SK-N-MC (cell line): ENCODE measurements at regions not wholly inside any gene's neighbourhood (a gene's known extent, or its start where the extent isn't known, plus 50 kb on each side); places are given as distances from the start of the nearest gene placed in this dataset.

Experiments
- DNase-seq: peaks from one replicate; pipeline ENCODE4 v3.0.0-alpha.2; 2011; ENCODE audit warnings: low read depth, low spot score
- H3K27ac ChIP-seq: fragments of 200-600 bp; sonication (generic); 2 replicates; pipeline ENCODE4 v1.5.1; 2016; ENCODE audit warnings: mixed run types
- H3K36me3 ChIP-seq: fragments of 200-600 bp; sonication (generic); 2 replicates; pipeline ENCODE4 v1.6.1; 2017; ENCODE audit warnings: antibody characterized with exemption, low read length, mixed read lengths; ENCODE audit not compliant: insufficient read depth
- H3K4me3 ChIP-seq: fragments of 200-600 bp; sonication (generic); 2 replicates; pipeline ENCODE4 v1.5.1; 2016
- H3K9ac ChIP-seq: fragments of 200-600 bp; sonication (generic); 2 replicates; pipeline ENCODE4 v1.8.0; 2017; ENCODE audit warnings: mixed run types, mixed read lengths; ENCODE audit not compliant: insufficient read length
- H3K9me3 ChIP-seq: fragments of 200-600 bp; sonication (generic); 2 replicates; pipeline ENCODE4 v1.6.1; 2017; ENCODE audit warnings: low read depth, mild to moderate bottlenecking, antibody characterized with exemption, low read length, moderate library complexity, mixed read lengths
- EZH2 ChIP-seq: fragments of 200-600 bp; sonication (generic); IDR thresholded peaks from one replicate; pipeline ENCODE4 v1.6.1; 2017; ENCODE audit warnings: antibody characterized with exemption
- FOXP2 ChIP-seq: optimal IDR thresholded peaks from 2 replicates; pipeline ENCODE3; 2011; ENCODE audit warnings: mild to moderate bottlenecking, moderate library complexity; ENCODE audit not compliant: insufficient read depth; ENCODE audit errors: extremely low read length, control extremely low read depth
- POLR2AphosphoS5 ChIP-seq: IDR thresholded peaks from 2 replicates; pipeline ENCODE4 v1.6.1; 2012; ENCODE audit warnings: mild to moderate bottlenecking, low read depth, low read length, borderline replicate concordance

DNA sequence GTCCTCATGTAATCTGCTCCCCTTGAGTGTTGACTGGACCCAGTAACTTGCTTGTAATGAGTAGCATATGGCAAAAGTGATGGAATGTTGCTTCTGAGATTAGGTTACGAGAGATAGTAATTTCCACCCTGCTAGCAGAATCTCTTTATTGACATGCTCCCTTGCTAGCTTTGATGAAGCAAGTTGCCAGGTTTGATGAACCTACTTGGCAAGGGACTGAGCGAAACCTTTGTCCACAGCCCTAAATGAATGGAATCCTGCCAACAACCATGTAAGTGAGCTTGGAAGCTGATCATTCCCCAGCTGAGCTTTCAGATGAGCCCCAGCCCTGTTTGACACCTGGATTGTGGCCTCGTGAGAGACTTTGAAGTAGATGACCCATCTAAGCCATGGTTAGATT lies 120.8 kb upstream of the PLXNC1 start:
- no peak for DNase-seq
- Histone ChIP-seq H3K36me3 (no peaks in the 10 kb centered on the region), H3K9ac (no peak overlapping the region), H3K9me3 (no peaks in the 10 kb centered on the region; the same call in 1 of the 2 replicates), H3K27ac (no peak overlapping the region), H3K4me3 (no peak overlapping the region)
- TF ChIP-seq FOXP2 (no peak), POLR2AphosphoS5 (no peak), EZH2 (no peak)

DNA sequence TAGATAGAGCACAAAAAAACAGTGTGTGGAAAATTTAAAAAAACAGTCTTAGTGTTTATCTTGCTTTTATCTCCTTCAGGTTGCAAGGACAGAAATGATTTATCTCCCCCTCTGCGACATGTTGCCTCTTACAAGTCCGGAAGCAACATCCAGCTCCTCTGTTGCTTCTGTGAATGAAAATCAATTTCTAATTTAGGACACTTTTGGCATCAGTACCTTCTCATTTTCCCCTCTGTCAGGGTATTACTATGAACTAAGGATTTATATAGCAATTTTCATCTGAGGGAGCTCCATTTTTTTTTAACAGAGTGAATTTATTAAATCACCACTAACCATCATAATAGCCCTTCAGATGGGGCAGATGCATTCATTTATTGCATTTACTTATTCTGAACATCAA lies 116.6 kb upstream of the PLXNC1 start:
- TF ChIP-seq POLR2AphosphoS5, result no peak
- TF ChIP-seq EZH2, result no peak
- no peak for TF ChIP-seq FOXP2
- Histone ChIP-seq H3K9me3 (no peaks in the 10 kb centered on the region; the same call in 1 of the 2 replicates), H3K9ac (no peak overlapping the region), H3K27ac (peak overlapping the region; percentile 48; the same call in 1 of the 2 replicates), H3K4me3 (no peak overlapping the region), H3K36me3 (no peaks in the 10 kb centered on the region)
- DNase-seq, result no peak

DNA sequence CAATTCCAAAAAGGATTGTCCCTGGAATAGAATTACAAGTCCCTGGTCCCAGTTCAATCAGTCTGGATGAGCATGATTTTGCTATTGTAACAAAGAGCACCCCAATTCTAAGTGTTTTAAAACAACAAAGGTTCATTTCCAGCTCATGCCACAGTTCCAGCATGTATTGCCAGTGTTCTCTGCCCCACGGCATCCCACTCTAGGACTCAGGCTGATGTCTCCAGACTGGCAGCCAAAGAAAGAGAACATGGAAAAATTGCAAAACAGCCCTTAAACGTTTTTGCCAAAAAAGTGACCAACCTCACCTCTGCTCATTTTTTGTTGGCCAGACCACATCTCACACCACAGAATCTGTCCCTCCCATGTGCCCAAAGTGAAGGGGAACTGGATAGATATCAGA lies 116.0 kb upstream of the PLXNC1 start:
- no peaks in the 10 kb centered on the region; the same call in 1 of the 2 replicates for H3K9me3 ChIP-seq
- no peak overlapping the region for H3K4me3 ChIP-seq
- no peaks in the 10 kb centered on the region for H3K36me3 ChIP-seq
- TF ChIP-seq FOXP2 (no peak), EZH2 (no peak), POLR2AphosphoS5 (no peak)
- no peak overlapping the region for H3K9ac ChIP-seq
- no peak overlapping the region for H3K27ac ChIP-seq
- DNase-seq, result no peak

DNA sequence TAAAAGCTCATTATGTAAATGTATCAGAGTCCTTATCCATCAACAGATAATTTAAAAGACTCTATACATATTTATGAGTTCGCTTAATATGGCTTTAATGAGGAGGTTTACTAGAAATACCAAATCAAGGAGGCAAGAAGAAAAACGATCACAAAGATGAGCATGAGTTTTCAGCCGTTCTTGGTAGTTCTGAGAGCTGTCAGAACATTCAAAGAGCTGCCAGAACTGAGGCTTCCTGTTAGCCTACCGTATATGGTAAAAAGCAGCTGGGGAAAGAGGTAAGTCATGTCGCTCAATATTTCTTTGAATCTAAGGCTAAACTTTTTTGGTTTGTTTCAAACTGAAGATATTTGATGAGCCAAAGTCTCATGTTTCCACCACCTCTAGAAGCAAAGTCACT lies 115.3 kb upstream of the PLXNC1 start:
- H3K9ac ChIP-seq, result no peak overlapping the region
- H3K27ac ChIP-seq, result peak overlapping the region; percentile 65
- no peak for DNase-seq
- no peaks in the 10 kb centered on the region; the same call in 1 of the 2 replicates for H3K9me3 ChIP-seq
- TF ChIP-seq FOXP2, result no peak
- no peak for TF ChIP-seq EZH2
- no peak for TF ChIP-seq POLR2AphosphoS5
- H3K4me3 ChIP-seq, result peak overlapping the region; percentile 59
- no peaks in the 10 kb centered on the region for H3K36me3 ChIP-seq

DNA sequence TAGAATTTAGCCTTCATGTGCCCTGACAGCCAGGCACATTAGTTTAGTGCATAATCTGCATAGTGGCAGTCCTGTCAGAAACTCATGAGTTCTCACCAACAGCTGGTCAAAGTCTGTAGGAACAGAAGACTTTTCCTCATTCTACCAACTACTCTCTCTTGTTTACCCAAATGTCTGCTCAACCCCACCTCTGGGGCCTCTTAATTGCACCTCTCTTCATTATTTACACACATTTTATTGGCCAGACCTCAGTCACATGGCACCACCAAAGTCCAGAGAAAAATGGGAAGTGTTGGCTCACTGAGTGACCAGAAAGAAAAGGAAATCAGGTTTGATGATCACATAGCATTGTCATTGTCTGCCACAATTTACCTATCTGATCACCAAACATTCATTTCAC lies 114.6 kb upstream of the PLXNC1 start:
- Histone ChIP-seq H3K27ac (peak overlapping the region; percentile 65; the same call in 1 of the 2 replicates), H3K9ac (no peak overlapping the region)
- no peak for DNase-seq

DNA sequence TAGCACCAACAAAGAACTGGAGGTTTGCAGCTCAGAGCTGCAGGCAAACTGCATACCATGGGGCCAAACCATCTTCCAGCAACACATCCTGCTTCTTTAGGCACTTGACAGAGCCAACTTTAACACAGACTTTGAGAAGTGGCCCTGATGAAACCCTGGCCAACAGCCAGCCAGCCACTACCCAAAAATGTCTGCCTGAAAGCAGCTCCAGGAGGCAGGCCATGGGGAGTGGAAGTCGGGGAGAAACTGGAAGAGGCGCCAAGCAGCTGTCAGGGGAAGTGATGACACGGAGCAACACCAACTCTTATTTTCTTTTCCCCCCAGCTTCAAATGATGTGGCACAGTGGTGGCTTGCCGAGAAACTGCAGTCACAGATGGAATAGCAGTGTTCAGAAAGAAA lies 110.9 kb upstream of the PLXNC1 start:
- Histone ChIP-seq H3K9me3 (no peaks in the 10 kb centered on the region; the same call in 1 of the 2 replicates), H3K9ac (no peak overlapping the region), H3K36me3 (no peaks in the 10 kb centered on the region), H3K27ac (no peak overlapping the region), H3K4me3 (no peak overlapping the region)
- no peak for DNase-seq
- no peak for TF ChIP-seq EZH2
- no peak for TF ChIP-seq POLR2AphosphoS5
- TF ChIP-seq FOXP2, result no peak

More for the DNA sequence above, 114.6 kb upstream of the PLXNC1 start:
- Histone ChIP-seq H3K36me3 (no peaks in the 10 kb centered on the region), H3K9me3 (no peaks in the 10 kb centered on the region; the same call in 1 of the 2 replicates), H3K4me3 (peak overlapping the region; percentile 59)
- no peak for TF ChIP-seq POLR2AphosphoS5
- no peak for TF ChIP-seq FOXP2
- no peak for TF ChIP-seq EZH2

DNA sequence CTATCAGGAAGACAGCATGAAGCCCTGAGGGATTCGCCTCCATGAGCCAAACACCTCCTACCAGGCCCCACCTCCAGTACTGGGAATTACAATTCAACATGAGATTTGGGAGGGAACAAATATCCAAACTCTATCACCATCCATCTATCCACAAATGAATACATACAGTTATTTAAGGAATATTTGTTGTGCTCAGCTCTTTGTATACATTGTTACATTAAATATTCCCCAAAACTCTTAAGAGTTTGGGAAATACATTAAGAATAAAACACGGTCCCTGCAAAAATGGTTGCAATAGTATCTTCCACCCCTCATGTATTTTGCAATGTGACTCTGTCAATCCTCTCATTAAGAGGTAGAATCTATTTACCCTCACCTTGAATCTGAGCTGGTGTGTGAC lies 109.8 kb upstream of the PLXNC1 start:
- Histone ChIP-seq H3K9me3 (no peaks in the 10 kb centered on the region; the same call in 1 of the 2 replicates), H3K36me3 (no peaks in the 10 kb centered on the region), H3K4me3 (no peak overlapping the region), H3K27ac (no peak overlapping the region), H3K9ac (no peak overlapping the region)
- DNase-seq, result no peak
- TF ChIP-seq FOXP2 (no peak), POLR2AphosphoS5 (no peak), EZH2 (no peak)

DNA sequence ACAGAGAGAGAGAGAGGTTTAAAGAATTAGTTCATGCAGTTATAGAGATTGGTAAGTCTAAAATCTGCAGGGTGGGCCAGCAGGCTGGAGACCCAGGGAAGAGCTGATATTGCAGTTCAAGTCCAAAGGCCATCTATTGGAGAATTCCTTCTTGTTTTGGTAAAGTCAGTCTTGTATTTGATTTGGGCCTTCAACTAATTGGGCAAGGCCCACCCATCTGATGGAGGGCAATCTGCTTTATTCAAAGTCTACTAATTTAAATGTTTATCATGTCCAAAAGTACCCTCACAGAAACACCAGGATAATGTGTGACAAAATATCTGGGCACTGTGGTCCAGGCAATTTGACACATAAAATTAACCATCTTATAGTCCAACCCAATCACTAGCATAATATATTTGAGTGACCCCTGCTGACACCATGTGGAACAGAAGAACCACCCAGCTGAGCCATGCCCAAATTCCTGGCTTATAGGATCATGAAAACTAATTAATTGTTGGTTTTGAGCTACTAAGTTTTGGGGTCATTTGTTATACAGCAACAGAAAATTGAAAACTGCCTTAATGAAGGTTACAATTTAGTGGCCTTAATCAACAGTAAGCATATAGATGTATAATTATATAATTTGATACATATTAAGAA lies 109.1 kb upstream of the PLXNC1 start:
- H3K4me3 ChIP-seq, result no peak overlapping the region
- no peak overlapping the region for H3K27ac ChIP-seq
- H3K9me3 ChIP-seq, result no peaks in the 10 kb centered on the region; the same call in 1 of the 2 replicates
- TF ChIP-seq EZH2 (no peak), POLR2AphosphoS5 (no peak), FOXP2 (no peak)
- no peak overlapping the region for H3K9ac ChIP-seq
- DNase-seq, result no peak
- H3K36me3 ChIP-seq, result no peaks in the 10 kb centered on the region

DNA sequence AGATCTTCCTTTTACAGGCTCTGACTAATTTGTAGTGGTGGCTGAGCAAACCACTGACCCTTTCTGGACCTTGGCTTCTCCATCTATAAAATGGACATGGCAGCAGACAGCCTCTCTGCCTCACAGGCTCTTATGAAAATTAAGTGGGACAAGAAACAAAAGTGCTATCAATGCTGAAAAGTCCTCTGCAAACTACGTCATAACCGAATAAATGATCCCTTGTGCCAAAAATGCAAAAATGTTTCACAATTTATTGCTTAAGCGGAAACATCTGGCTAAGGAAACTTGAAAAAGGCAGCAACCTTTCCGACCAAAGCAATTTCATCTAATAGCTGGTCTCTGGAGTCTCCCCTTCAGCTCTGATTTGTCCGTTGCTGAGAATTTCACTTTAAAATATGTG lies 108.5 kb upstream of the PLXNC1 start:
- 0 out of 2 replicates have a peak overlapping the region, but pooled peaks have one; percentile 11 for H3K4me3 ChIP-seq
- no peak overlapping the region for H3K9ac ChIP-seq
- no peak overlapping the region for H3K27ac ChIP-seq
- TF ChIP-seq EZH2, result no peak
- no peak for TF ChIP-seq POLR2AphosphoS5
- no peak for TF ChIP-seq FOXP2
- no peak for DNase-seq
- no peaks in the 10 kb centered on the region for H3K9me3 ChIP-seq
- no peaks in the 10 kb centered on the region for H3K36me3 ChIP-seq

DNA sequence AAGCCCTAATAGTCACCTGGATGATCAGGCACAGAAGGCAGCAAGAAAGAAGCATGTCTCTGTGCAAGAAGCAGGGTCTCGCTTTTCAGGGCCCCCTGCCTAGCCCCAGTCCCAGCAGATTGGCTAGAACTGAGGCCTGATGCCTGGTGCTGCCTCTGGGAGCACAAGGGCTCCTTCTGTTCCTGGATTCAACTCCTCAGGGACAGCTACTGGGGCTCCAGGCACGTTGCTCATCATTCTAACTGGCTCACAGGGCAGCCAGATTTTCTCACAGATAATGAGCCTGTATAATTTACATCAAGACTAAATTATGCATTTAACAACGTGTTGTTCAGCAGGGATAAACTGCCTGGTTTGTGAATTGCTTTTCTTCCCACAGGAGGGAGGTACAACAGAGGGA lies 106.5 kb upstream of the PLXNC1 start:
- TF ChIP-seq EZH2 (no peak), FOXP2 (no peak), POLR2AphosphoS5 (no peak)
- H3K9ac ChIP-seq, result no peak overlapping the region
- no peak for DNase-seq
- no peak overlapping the region for H3K4me3 ChIP-seq
- peak overlapping the region; percentile 71 for H3K27ac ChIP-seq
- no peaks in the 10 kb centered on the region for H3K36me3 ChIP-seq
- no peaks in the 10 kb centered on the region for H3K9me3 ChIP-seq
